Pancreas (tissue), 10 donors: ENCODE measurements at regions not wholly inside any gene's neighbourhood (a gene's known extent, or its start where the extent isn't known, plus 50 kb on each side); places are given as distances from the start of the nearest gene placed in this dataset.
"Not testable (repeated sequence)": the region's sequence is repeated elsewhere in the genome, so short reads cannot be mapped to it uniquely, and the experiment has no call there.

Source experiments
- ATAC-seq, 4 donors: fragments of 200-7000 bp; cut with Tn5 transposase; one replicate each; pipeline versions ENCODE4 v1.8.0 to v1.9.1; 2020; ENCODE audit warnings: mild to moderate bottlenecking in 4 of 4, moderate library complexity in 4 of 4
- DNase-seq, 6 donors: peaks; one replicate each; pipeline ENCODE4 v3.0.0-alpha.2; 2020
- FAIRE-seq: peaks from 2 replicates; lab custom pipeline; 2012; peaks lifted over from hg19 to GRCh38; lab: Jason Lieb, UNC
- H3K27ac ChIP-seq, 4 donors: fragments of 200-600 bp; sonication (generic); 1 replicate in 3 of 4; 2 replicates in 1 of 4; pipeline versions ENCODE4 v1.5.0 to v1.8.0; 2020
- H3K27me3 ChIP-seq, 4 donors: fragments of 200-600 bp; one replicate each; pipeline ENCODE4 v1.8.0; 2021
- H3K36me3 ChIP-seq, 3 donors: fragments of 200-600 bp; sonication (generic) in 1 of 3; one replicate each; pipeline versions ENCODE4 v1.5.0 to v1.8.0; 2020 to 2021
- H3K4me1 ChIP-seq, 3 donors: fragments of 200-600 bp; one replicate each; pipeline ENCODE4 v1.8.0; 2021
- H3K4me3 ChIP-seq, 4 donors: fragments of 200-600 bp; sonication (generic) in 2 of 4; one replicate each; pipeline versions ENCODE4 v1.5.0 to v1.8.0; 2020 to 2021
- H3K9me3 ChIP-seq, 4 donors: fragments of 200-600 bp; one replicate each; pipeline ENCODE4 v1.8.0; 2021
- WGBS, 2 donors: extraction: QIAGEN DNeasy Blood & Tissue Kit; methylation state at CpG; one replicate each; pipeline ENCODE4 v1.1.7; 2013; 5-methylcytosine and 5-hydroxymethylcytosine counted together
- intact Hi-C, 3 donors: fragments of 100-400 bp; cut with DNase I; formaldehyde crosslinking; loops; one replicate each; pipeline versions ENCODE4 v1.11.1 to v1.14.2; 2022
- TF ChIP-seq, protein P1 (sequence below), 4 donors: fragments of 200-600 bp; sonication (generic) in 3 of 4; IDR thresholded peaks; one replicate each; pipeline versions ENCODE4 v1.5.0 to v1.8.0; 2021; ENCODE audit warnings: antibody characterized with exemption in 4 of 4
- donor health status: healthy with polysubstance abuse.
- donor health status: DM: no; HTN: no; CAD: no; lungs with moderate emphysema.
- donor health status: DM: no; HTN: no; CAD: no.
- donor health status: control.
- donor health status: control.
- donor health status: Bipolar disorder and iron deficiency.
- donor health status: DM: yes; HTN: yes; CAD: no.
- donor health status: DM: no; HTN: no; CAD: no.
- donor health status: DM: no; HTN: no; CAD: no.
- donor health status: DM: yes; HTN: yes; CAD: no.

DNA sequence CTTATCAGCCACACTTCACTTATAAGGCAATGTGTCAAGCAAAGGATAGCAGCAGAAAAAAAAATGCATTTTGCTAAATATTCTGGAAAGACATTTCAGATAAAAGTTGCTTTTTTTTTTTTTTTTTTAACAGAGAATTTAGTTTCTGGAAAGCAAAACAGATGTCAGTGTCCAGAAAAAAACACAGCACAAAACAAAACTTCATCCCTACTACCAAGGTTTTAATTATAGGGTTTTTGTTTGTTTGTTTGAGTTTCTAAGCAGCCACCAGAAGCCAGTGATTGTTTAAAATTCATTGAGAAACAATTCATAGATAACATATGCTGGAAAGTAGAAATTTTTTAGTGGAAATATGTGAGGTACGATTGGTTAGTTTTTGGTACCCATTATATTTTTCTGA is 1202.7 kb downstream of the OTOL1 start:
- H3K36me3 ChIP-seq: no peaks in the 10 kb centered on the region
- TF ChIP-seq, protein P1, sequence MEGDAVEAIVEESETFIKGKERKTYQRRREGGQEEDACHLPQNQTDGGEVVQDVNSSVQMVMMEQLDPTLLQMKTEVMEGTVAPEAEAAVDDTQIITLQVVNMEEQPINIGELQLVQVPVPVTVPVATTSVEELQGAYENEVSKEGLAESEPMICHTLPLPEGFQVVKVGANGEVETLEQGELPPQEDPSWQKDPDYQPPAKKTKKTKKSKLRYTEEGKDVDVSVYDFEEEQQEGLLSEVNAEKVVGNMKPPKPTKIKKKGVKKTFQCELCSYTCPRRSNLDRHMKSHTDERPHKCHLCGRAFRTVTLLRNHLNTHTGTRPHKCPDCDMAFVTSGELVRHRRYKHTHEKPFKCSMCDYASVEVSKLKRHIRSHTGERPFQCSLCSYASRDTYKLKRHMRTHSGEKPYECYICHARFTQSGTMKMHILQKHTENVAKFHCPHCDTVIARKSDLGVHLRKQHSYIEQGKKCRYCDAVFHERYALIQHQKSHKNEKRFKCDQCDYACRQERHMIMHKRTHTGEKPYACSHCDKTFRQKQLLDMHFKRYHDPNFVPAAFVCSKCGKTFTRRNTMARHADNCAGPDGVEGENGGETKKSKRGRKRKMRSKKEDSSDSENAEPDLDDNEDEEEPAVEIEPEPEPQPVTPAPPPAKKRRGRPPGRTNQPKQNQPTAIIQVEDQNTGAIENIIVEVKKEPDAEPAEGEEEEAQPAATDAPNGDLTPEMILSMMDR (IDR thresholded peaks at IDR 0.05): no peak
- no peak for FAIRE-seq
- H3K4me3 ChIP-seq: no peak overlapping the region
- no peaks in the 10 kb centered on the region for H3K27me3 ChIP-seq
- ATAC-seq: no peak
- WGBS, 2 donors: 35 to 44% methylated on average over 1 of the region's 1 CpG
- H3K4me1 ChIP-seq: no peaks in the 10 kb centered on the region
- no peak for DNase-seq
- intact Hi-C loops: no loop called here
- no peak overlapping the region for H3K27ac ChIP-seq
- no peaks in the 10 kb centered on the region for H3K9me3 ChIP-seq

DNA sequence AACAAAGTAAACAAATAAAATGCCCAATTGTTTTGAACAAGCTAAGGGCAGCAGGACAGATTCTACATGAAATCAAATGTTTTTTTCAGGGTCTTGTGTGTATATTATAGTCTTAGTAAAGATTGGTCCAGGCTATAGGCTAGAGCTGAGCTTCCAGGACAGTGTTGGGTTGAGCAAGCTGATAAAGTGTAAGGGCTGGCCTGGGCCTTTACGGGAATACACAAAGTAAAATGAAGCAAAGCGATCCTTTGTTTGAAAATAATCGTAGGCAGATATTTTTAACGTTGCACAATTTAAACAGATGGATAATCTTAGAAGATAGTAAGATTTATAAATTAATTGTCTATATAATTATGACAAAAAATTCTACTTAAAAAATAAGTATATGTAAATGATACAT is 1204.6 kb downstream of the OTOL1 start:
- no peak for ATAC-seq
- WGBS, 2 donors: 77 to 87% methylated on average over 4 of the region's 4 CpGs
- no peak for FAIRE-seq
- no peak overlapping the region for H3K4me3 ChIP-seq
- TF ChIP-seq, protein P1 (IDR thresholded peaks at IDR 0.05): no peak
- no peak overlapping the region for H3K27ac ChIP-seq
- H3K9me3 ChIP-seq: no peaks in the 10 kb centered on the region
- no peak for DNase-seq
- intact Hi-C loops: no loop called here
- no peaks in the 10 kb centered on the region for H3K27me3 ChIP-seq
- H3K36me3 ChIP-seq: no peaks in the 10 kb centered on the region
- H3K4me1 ChIP-seq: no peaks in the 10 kb centered on the region

DNA sequence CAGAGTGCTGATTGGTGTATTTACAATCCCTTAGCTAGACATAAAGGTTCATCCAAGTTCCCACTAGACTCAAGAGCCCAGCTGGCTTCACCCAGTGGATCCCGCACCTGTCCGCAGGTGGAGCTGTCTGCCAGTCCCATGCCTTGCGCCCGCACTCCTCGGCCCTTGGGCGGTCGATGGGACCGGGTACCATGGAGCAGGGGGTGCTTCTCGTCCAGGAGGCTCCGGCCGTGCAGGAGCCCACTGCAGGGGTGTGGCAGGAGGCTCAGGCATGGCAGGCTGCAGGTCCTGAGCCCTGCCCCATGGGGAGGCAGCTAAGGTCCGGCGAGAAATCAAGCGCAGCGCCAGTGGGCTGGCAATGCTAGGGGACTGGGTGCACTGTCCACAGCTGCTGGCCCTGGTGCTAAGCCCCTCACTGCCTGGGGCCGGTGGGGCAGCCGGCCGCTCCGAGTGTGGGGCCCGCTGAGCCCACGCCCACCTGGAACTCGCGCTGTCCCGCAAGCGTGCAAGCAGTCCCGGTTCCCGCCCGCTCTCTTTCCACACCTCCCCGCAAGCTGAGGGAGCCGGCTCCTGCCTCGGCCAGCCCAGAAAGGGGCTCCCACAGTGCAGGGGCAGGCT is 1206.3 kb downstream of the OTOL1 start:
- Histone ChIP-seq H3K27ac (no peak overlapping the region), H3K9me3 (no peaks in the 10 kb centered on the region), H3K4me1 (no peaks in the 10 kb centered on the region), H3K4me3 (no peak overlapping the region), H3K36me3 (no peaks in the 10 kb centered on the region), H3K27me3 (no peaks in the 10 kb centered on the region)
- intact Hi-C loops: no loop called here
- DNase-seq (peak in 1 of 6 donors; percentile 60), ATAC-seq (no peak), FAIRE-seq (no peak)
- 85 to 89% methylated on average over 26 to 31 of the region's 31 CpGs for WGBS, 2 donors
- TF ChIP-seq, protein P1 (IDR thresholded peaks at IDR 0.05): no peak

DNA sequence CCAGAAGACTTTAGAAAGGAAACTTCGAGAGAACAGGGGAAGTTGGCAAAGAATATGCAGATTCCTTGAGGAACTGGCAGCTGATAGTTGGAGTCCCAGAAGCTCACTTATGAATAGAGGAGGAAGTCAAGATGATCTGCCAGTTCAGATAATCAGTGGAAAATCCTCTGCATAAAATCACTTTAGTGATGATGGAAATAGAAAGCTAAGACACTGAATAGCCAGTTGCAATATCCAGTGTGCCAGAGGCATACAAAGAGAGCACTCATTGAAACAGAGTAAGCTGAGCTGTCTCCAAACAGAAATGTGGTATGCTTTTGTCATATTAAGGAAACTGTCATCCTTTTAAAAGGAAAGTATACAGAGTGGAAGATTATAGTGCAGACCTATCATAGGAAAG is 1207.6 kb downstream of the OTOL1 start:
- Histone ChIP-seq H3K27me3 (no peaks in the 10 kb centered on the region), H3K4me1 (no peaks in the 10 kb centered on the region), H3K4me3 (no peak overlapping the region), H3K9me3 (no peaks in the 10 kb centered on the region), H3K36me3 (no peaks in the 10 kb centered on the region), H3K27ac (no peak overlapping the region)
- 33 to 63% methylated on average over 1 of the region's 1 CpG for WGBS, 2 donors
- intact Hi-C loops: no loop called here
- TF ChIP-seq, protein P1 (IDR thresholded peaks at IDR 0.05): no peak
- FAIRE-seq: no peak
- DNase-seq: no peak
- no peak for ATAC-seq

DNA sequence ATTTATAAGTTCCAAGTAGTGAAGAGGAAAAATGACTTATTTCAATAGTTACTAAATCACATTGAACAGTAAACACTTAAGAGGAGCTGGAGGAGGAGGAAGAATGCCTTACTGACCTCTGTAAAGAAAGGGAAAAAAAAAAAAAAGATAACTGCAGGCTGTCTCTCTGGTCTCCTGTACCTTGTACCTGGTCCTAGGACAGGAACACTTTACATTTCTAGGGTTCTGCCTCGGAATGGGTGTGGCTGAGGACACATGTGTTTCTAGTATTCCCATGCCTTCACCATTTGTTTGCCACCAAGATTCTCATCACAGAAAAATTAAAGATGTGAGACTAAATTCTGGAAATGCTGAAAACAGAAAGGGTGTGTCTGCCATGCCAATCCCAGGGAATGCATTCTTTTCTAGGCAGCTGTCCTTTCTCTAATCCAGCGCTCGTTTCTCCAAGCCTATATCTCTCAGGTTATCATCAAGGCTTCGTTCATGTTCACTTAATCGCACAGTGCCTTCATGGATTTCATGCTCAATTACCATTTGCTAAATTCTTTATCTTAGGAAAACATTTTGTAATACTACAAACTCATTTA is 1208.3 kb downstream of the OTOL1 start:
- ATAC-seq: no peak
- WGBS, 2 donors: 55 to 70% methylated on average over 5 of the region's 5 CpGs
- Histone ChIP-seq H3K9me3 (no peaks in the 10 kb centered on the region), H3K27me3 (no peaks in the 10 kb centered on the region), H3K36me3 (no peaks in the 10 kb centered on the region), H3K27ac (no peak overlapping the region), H3K4me3 (no peak overlapping the region), H3K4me1 (no peaks in the 10 kb centered on the region)
- intact Hi-C loops: no loop called here
- TF ChIP-seq, protein P1 (IDR thresholded peaks at IDR 0.05): no peak
- DNase-seq: no peak
- no peak for FAIRE-seq

DNA sequence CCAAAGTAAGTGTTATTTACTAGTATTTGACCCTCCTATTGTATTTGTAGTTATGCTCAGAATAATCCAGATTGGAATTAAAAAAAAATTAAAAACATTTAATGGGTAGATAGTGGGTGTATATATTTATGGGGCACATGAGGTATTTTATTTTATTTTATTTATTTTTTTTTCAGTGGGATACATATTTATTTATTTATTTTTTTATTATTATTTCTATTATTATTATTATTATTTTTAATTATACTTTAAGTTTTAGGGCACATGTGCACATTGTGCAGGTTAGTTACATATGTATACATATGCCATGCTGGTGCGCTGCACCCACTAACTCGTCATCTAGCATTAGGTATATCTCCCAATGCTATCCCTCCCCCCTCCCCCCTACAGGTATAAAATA is 1211.8 kb downstream of the OTOL1 start:
- H3K4me3 ChIP-seq, H3K36me3 ChIP-seq, ATAC-seq, DNase-seq, H3K9me3 ChIP-seq, H3K27ac ChIP-seq, H3K27me3 ChIP-seq, FAIRE-seq, H3K4me1 ChIP-seq, intact Hi-C loops: not testable (repeated sequence)
- WGBS, 2 donors: 79 to 92% methylated on average over 2 of the region's 2 CpGs

DNA sequence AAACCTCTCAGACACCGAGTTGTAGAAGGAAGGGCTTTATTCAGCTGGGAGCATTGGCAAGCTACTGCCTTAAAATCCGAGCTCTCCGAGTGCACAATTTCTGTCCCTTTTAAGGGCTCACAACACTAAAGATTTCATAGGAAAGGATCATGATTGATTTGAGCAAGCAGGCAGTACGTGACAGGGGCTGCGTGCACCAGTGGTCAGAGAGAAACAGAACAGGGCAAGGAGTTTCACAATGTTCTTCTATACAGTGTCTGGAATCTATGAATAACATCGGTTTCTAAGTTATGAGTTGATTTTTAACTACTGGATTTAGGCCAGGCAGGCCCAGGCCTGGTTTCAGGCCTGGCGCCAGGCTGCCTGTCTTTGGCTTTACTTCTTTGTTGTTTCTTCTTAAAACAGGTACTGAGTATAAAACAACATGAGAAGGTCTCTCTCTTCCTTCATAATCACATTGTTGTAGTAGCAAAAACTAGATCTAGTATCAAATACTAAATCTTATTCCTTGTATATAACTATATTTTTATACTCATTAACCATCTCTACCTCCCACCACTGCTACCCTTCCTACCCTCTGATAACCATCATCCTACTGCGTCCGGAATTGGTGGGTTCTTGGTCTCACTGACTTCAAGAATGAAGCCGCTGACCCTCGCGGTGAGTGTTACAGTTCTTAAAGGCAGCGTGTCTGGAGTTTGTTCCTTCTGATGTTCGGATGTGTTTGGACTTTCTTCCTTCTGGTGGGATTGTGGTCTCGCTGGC is 1212.5 kb downstream of the OTOL1 start:
- ATAC-seq (peak in 1 of 4 donors; percentile 19), DNase-seq (peak in 3 of 6 donors; percentile 29 to 57 (median 38))
- intact Hi-C loops, H3K9me3 ChIP-seq, H3K36me3 ChIP-seq, H3K27me3 ChIP-seq, FAIRE-seq, H3K4me3 ChIP-seq, H3K4me1 ChIP-seq: not testable (repeated sequence)
- 63 to 64% methylated on average over 15 of the region's 15 CpGs for WGBS, 2 donors
- H3K27ac ChIP-seq: peak overlapping the region in 1 of 4 donors; percentile 30
